Spleen (tissue), 11 donors: ENCODE measurements at regions not wholly inside any gene's neighbourhood (a gene's known extent, or its start where the extent isn't known, plus 50 kb on each side); places are given as distances from the start of the nearest gene placed in this dataset.

Source experiments
- DNase-seq: peaks from one replicate; pipeline ENCODE4 v3.0.0-alpha.2; 2020
- H3K27ac ChIP-seq, 8 donors: fragments of 200-600 bp; sonication (generic) in 7 of 8; 1 replicate in 4 of 8; 2 replicates in 4 of 8; pipeline versions ENCODE4 v1.5.0 to v1.8.0; 2016 to 2021; ENCODE audit warnings: inconsistent platforms in 4 of 8, mild to moderate bottlenecking in 4 of 8, moderate library complexity in 1 of 8
- H3K27me3 ChIP-seq, 7 donors: fragments of 200-600 bp; sonication (generic) in 6 of 7; replicated peaks in 1 of 7; 1 replicate in 4 of 7; 2 replicates in 3 of 7; pipeline versions ENCODE4 v1.5.0 to v1.8.0; 2016 to 2021; ENCODE audit warnings: inconsistent platforms in 3 of 7, mild to moderate bottlenecking in 1 of 7
- H3K36me3 ChIP-seq, 6 donors: fragments of 200-600 bp; sonication (generic) in 5 of 6; 1 replicate in 4 of 6; 2 replicates in 2 of 6; pipeline versions ENCODE4 v1.5.0 to v1.8.0; 2016 to 2021; ENCODE audit warnings: inconsistent platforms in 2 of 6
- H3K4me1 ChIP-seq, 6 donors: fragments of 200-600 bp; sonication (generic) in 5 of 6; 1 replicate in 3 of 6; 2 replicates in 3 of 6; pipeline versions ENCODE4 v1.5.0 to v1.8.0; 2016 to 2021; ENCODE audit warnings: inconsistent platforms in 3 of 6
- H3K4me3 ChIP-seq, 8 donors: fragments of 200-600 bp; sonication (generic) in 7 of 8; 1 replicate in 4 of 8; 2 replicates in 4 of 8; pipeline versions ENCODE4 v1.5.0 to v1.8.0; 2016 to 2021; ENCODE audit warnings: inconsistent platforms in 4 of 8, mild to moderate bottlenecking in 4 of 8, moderate library complexity in 2 of 8
- H3K9me3 ChIP-seq, 8 donors: fragments of 200-600 bp; sonication (generic) in 7 of 8; 1 replicate in 4 of 8; 2 replicates in 4 of 8; pipeline versions ENCODE4 v1.5.0 to v1.8.0; 2016 to 2021; ENCODE audit warnings: inconsistent platforms in 4 of 8
- POLR2A ChIP-seq, 3 donors: fragments of 450-650 bp; IDR thresholded peaks; one replicate each; pipeline ENCODE4 v1.5.1; 2017; ENCODE audit warnings: antibody characterized with exemption in 3 of 3, mild to moderate bottlenecking in 1 of 3
- POLR2AphosphoS5 ChIP-seq, 3 donors: sonication (generic); formaldehyde crosslinking; IDR thresholded peaks; one replicate each; pipeline ENCODE4 v1.5.1; 2017; ENCODE audit warnings: antibody characterized with exemption in 3 of 3
- WGBS, 5 donors: extraction: QIAGEN DNeasy Blood & Tissue Kit in 3 of 5; methylation state at CpG; one replicate each; pipeline versions ENCODE4 v1.1.5 to v1.1.7; 2013 to 2018; 5-methylcytosine and 5-hydroxymethylcytosine counted together
- intact Hi-C: fragments of 100-400 bp; cut with DNase I; formaldehyde crosslinking; loops from one replicate; pipeline ENCODE4 v1.15.0; 2023; ENCODE audit warnings: low total_unique reads
- TF ChIP-seq, protein P1 (sequence below), 11 experiments: fragments of 200-600 bp in 7 of 11; fragments of 450-650 bp in 4 of 11; sonication (generic) in 4 of 11; IDR thresholded peaks in 8 of 11; conservative IDR thresholded peaks in 3 of 11; 1 replicate in 7 of 11; 2 replicates in 4 of 11; pipeline versions ENCODE4 v1.4.0 to v1.8.0; 2016 to 2021; ENCODE audit warnings: antibody characterized with exemption in 11 of 11, inconsistent platforms in 4 of 11, mild to moderate bottlenecking in 1 of 11
- donor health status: healthy with polysubstance abuse.
- donor health status: DM: no; HTN: no; CAD: no; lungs with moderate emphysema.
- donor health status: DM: no; HTN: no; CAD: no.
- donor health status: Bipolar disorder and iron deficiency.
- donor health status: healthy.
- donor health status: DM: no; HTN: no; CAD: no.
- donor health status: DM: yes; HTN: yes; CAD: no.

DNA sequence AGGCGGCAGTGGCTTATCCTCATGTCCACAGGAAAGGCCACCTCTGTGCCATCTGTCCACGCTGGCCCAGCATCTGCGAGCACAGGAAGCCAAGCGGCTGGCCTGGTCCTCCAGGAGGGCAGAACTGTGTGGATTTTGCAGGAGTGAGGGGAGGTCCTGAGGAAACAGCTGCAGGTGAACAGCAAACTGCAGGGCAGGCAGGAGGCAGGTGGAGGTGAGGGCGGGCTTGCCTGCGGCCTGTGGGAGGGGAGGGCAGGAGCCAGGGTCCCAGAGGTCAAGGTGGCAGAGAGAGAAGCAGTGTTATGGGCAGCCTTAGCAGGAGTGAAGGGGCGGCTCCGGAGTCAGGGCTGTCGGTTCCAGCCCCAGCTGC is 369.7 kb downstream of the SHANK2 start:
- Histone ChIP-seq H3K36me3 (no peaks in the 10 kb centered on the region), H3K9me3 (no peaks in the 10 kb centered on the region), H3K27me3 (peaks cover 0 to 30% (median 0%) of the 10 kb centered on the region in 7 donors), H3K27ac (no peak overlapping the region), H3K4me1 (no peaks in the 10 kb centered on the region), H3K4me3 (no peak overlapping the region)
- intact Hi-C loops = no loop called here
- no peak for DNase-seq
- 71 to 76% (median 73%) methylated on average over 9 of the region's 9 CpGs for WGBS, 5 donors
- TF ChIP-seq POLR2AphosphoS5 (IDR thresholded peaks at IDR 0.05) (no peak), POLR2A (IDR thresholded peaks at IDR 0.05) (no peak)

GRCh38 chr11:70883323-70883940 is 368.9 kb downstream of the SHANK2 start:
- TF ChIP-seq POLR2AphosphoS5 (IDR thresholded peaks at IDR 0.05) (no peak), POLR2A (IDR thresholded peaks at IDR 0.05) (no peak)
- TF ChIP-seq, protein P1, sequence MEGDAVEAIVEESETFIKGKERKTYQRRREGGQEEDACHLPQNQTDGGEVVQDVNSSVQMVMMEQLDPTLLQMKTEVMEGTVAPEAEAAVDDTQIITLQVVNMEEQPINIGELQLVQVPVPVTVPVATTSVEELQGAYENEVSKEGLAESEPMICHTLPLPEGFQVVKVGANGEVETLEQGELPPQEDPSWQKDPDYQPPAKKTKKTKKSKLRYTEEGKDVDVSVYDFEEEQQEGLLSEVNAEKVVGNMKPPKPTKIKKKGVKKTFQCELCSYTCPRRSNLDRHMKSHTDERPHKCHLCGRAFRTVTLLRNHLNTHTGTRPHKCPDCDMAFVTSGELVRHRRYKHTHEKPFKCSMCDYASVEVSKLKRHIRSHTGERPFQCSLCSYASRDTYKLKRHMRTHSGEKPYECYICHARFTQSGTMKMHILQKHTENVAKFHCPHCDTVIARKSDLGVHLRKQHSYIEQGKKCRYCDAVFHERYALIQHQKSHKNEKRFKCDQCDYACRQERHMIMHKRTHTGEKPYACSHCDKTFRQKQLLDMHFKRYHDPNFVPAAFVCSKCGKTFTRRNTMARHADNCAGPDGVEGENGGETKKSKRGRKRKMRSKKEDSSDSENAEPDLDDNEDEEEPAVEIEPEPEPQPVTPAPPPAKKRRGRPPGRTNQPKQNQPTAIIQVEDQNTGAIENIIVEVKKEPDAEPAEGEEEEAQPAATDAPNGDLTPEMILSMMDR (IDR thresholded peaks at IDR 0.05 in 8 of 11, conservative IDR thresholded peaks at IDR 0.05 in 3 of 11) = no peak
- no peaks in the 10 kb centered on the region for H3K36me3 ChIP-seq
- H3K4me3 ChIP-seq = no peak overlapping the region
- WGBS, 5 donors = 80 to 93% (median 86%) methylated on average over 11 of the region's 11 CpGs
- peaks cover 0 to 31% (median 0%) of the 10 kb centered on the region in 7 donors for H3K27me3 ChIP-seq
- intact Hi-C loops = no loop called here
- no peaks in the 10 kb centered on the region for H3K9me3 ChIP-seq
- DNase-seq = no peak
- H3K4me1 ChIP-seq = no peaks in the 10 kb centered on the region
- H3K27ac ChIP-seq = no peak overlapping the region

DNA sequence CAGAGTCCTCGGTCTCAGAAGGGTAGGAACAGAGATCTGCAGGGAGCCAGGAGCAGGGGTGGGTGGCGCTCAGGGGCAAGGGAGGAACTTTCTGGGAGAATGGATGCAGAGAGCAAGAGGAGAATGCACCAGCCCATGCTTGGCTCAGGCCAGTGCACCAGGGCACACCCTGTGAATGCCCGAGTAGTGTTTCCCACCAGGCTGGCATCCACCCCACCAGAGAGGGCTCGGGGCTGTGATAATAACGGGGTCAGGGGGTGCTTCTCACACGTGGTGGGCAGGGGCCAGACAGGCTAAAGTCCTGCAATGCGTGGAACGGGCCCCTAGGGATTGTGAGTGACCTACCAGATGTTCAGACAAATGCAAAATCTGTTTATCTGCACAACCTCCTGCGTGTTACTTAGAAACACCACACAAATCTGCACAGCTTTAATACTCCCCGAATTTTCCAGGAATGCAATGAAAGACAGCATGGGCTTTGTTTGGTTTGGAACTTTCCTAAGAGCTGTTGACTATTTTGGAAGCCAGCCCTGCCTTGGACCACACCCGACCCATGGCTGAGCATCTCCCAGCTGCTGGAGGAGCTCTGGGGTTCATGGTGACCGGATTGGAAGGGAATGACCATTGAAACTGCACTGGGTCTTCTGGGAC is 368.3 kb downstream of the SHANK2 start:
- intact Hi-C loops = no loop called here
- no peak for DNase-seq
- no peaks in the 10 kb centered on the region for H3K36me3 ChIP-seq

GRCh38 chr11:70885281-70886231 is 366.8 kb downstream of the SHANK2 start:
- H3K36me3 ChIP-seq = no peaks in the 10 kb centered on the region
- peaks cover 0 to 17% (median 0%) of the 10 kb centered on the region in 7 donors for H3K27me3 ChIP-seq
- peaks cover 0 to 12% (median 0%) of the 10 kb centered on the region in 8 donors for H3K9me3 ChIP-seq
- DNase-seq = no peak
- WGBS, 5 donors = 74 to 93% (median 81%) methylated on average over 30 to 42 of the region's 42 CpGs
- H3K27ac ChIP-seq = no peak overlapping the region
- no peaks in the 10 kb centered on the region for H3K4me1 ChIP-seq
- intact Hi-C loops = no loop called here
- H3K4me3 ChIP-seq = no peak overlapping the region
- no peak for TF ChIP-seq POLR2A (IDR thresholded peaks at IDR 0.05)
- TF ChIP-seq, protein P1 (IDR thresholded peaks at IDR 0.05 in 8 of 11, conservative IDR thresholded peaks at IDR 0.05 in 3 of 11) = no peak
- no peak for TF ChIP-seq POLR2AphosphoS5 (IDR thresholded peaks at IDR 0.05)

More for the DNA sequence above, 368.3 kb downstream of the SHANK2 start:
- 73 to 84% (median 79%) methylated on average over 12 of the region's 12 CpGs for WGBS, 5 donors
- TF ChIP-seq, protein P1 (IDR thresholded peaks at IDR 0.05 in 8 of 11, conservative IDR thresholded peaks at IDR 0.05 in 3 of 11) = no peak
- no peak for TF ChIP-seq POLR2A (IDR thresholded peaks at IDR 0.05)
- TF ChIP-seq POLR2AphosphoS5 (IDR thresholded peaks at IDR 0.05) = no peak
- no peaks in the 10 kb centered on the region for H3K4me1 ChIP-seq
- H3K4me3 ChIP-seq = no peak overlapping the region
- peaks cover 0 to 26% (median 0%) of the 10 kb centered on the region in 7 donors for H3K27me3 ChIP-seq
- no peak overlapping the region for H3K27ac ChIP-seq
- peaks cover 0 to 3% (median 0%) of the 10 kb centered on the region in 8 donors for H3K9me3 ChIP-seq
